ENCODE measurements at regions not wholly inside any gene's neighbourhood (a gene's known extent, or its start where the extent isn't known, plus 50 kb on each side); places are given as distances from the start of the nearest gene placed in this dataset.

DNA sequence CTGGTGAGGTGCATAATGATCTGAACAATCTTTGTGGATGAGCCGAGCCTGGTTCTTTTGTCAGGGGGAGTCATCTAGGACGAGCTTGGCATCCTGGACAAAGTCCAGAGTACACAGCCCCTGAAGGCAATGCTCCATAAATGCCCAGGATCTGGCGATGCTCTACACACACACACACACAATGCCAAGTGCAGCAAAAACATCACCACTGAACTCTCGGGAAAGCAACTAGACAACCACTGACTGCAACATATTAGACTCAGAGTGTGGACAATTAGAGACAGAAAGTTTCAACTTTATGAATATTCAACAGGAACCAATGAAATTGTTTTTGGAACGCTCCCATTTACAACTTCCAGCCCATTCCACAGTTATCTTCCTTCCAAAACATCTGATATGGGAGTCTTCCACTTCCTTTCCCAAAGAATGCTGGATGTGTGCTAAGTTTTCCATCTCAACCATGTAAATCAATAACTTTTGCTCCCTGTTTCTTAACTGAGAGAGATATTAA, 227.6 kb upstream of the ANKRD55 start:
- no peak for TF ChIP-seq EZH2 (IDR thresholded peaks at IDR 0.05; ENCODE audit: borderline replicate concordance, low read depth, low read length, poor library complexity, severe bottlenecking)
- TF ChIP-seq, protein P1, sequence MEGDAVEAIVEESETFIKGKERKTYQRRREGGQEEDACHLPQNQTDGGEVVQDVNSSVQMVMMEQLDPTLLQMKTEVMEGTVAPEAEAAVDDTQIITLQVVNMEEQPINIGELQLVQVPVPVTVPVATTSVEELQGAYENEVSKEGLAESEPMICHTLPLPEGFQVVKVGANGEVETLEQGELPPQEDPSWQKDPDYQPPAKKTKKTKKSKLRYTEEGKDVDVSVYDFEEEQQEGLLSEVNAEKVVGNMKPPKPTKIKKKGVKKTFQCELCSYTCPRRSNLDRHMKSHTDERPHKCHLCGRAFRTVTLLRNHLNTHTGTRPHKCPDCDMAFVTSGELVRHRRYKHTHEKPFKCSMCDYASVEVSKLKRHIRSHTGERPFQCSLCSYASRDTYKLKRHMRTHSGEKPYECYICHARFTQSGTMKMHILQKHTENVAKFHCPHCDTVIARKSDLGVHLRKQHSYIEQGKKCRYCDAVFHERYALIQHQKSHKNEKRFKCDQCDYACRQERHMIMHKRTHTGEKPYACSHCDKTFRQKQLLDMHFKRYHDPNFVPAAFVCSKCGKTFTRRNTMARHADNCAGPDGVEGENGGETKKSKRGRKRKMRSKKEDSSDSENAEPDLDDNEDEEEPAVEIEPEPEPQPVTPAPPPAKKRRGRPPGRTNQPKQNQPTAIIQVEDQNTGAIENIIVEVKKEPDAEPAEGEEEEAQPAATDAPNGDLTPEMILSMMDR (conservative IDR thresholded peaks at IDR 0.05; ENCODE audit: low read depth, low read length), result no peak
